HCT116 (cell line): ENCODE measurements at regions not wholly inside any gene's neighbourhood (a gene's known extent, or its start where the extent isn't known, plus 50 kb on each side); places are given as distances from the start of the nearest gene placed in this dataset.

ENCODE experiments used
- ATAC-seq: fragments of 200-7000 bp; cut with Tn5 transposase; 2 replicates; pipeline ENCODE4 v1.9.1; 2020; ENCODE audit warnings: mild to moderate bottlenecking, moderate library complexity
- BruUV-seq: library from RNA; stranded (reverse); fragments of 400-500 nt; replicated peaks from 2 replicates; lab custom pipeline; 2021; lab: Mats Ljungman, UMichigan
- CTCF ChIA-PET: fragments of 300-600 bp; sonication (Branson Sonifier 250); formaldehyde crosslinking; loops from one replicate; lab custom pipeline; 2021; ENCODE audit warnings: antibody characterized with exemption; lab: Charles Lee
- POLR2A ChIA-PET: fragments of 300-600, 350-600 bp; sonication (Branson Sonifier 250); formaldehyde crosslinking; loops from one replicate; lab custom pipeline; 2021; ENCODE audit warnings: antibody characterized with exemption; lab: Charles Lee
- RAD21 ChIA-PET, 2 experiments: fragments of 300-600 bp; sonication (Branson Sonifier 250); formaldehyde crosslinking; loops; one replicate each; lab custom pipeline; 2023; ENCODE audit warnings: low total read pairs in 2 of 2; ENCODE audit not compliant: uncharacterized antibody in 2 of 2, unreplicated experiment in 2 of 2, low non-redundant PET in 1 of 2; lab: Charles Lee
- DNase-seq: peaks from one replicate; pipeline ENCODE4 v3.0.0-alpha.2; 2010; ENCODE audit warnings: low read depth, low spot score
- H2AFZ ChIP-seq: fragments of 200-600 bp; shearing (Covaris generic), sonication (generic); 2 replicates; pipeline ENCODE4 v1.6.1; 2017; ENCODE audit warnings: low read depth, mixed run types, mixed read lengths, antibody characterized with exemption, low read length; ENCODE audit not compliant: poor library complexity, severe bottlenecking
- H3K27ac ChIP-seq: 2 replicates; pipeline ENCODE4 v1.5.1; 2012; ENCODE audit warnings: low read depth, low read length
- H3K27me3 ChIP-seq: fragments of 200-600 bp; sonication (generic); 2 replicates; pipeline ENCODE4 v1.6.1; 2016; ENCODE audit warnings: mixed run types, low read length, mixed read lengths; ENCODE audit not compliant: insufficient read depth
- H3K36me3 ChIP-seq, 2 experiments: fragments of 200-500 bp in 1 of 2; fragments of 200-600 bp in 1 of 2; sonication (Bioruptor generic) in 1 of 2; sonication (generic) in 1 of 2; 2 replicates each; pipeline versions ENCODE4 v1.5.1 to v1.6.1; 2014 to 2016; ENCODE audit warnings: low read length in 2 of 2, inconsistent platforms in 1 of 2, mixed read lengths in 1 of 2, mixed run types in 1 of 2; ENCODE audit not compliant: insufficient read depth in 2 of 2, control insufficient read depth in 1 of 2
- H3K4me1 ChIP-seq, 2 experiments: fragments of 200-600 bp in 1 of 2; sonication (generic) in 1 of 2; 2 replicates each; pipeline versions ENCODE4 v1.5.1 to v1.6.1; 2012 to 2017; ENCODE audit warnings: low read length in 2 of 2, inconsistent platforms in 1 of 2, mild to moderate bottlenecking in 1 of 2, mixed read lengths in 1 of 2, mixed run types in 1 of 2, moderate library complexity in 1 of 2; ENCODE audit not compliant: insufficient read depth in 2 of 2, control insufficient read depth in 1 of 2
- H3K4me2 ChIP-seq: fragments of 200-600 bp; sonication (generic); 2 replicates; pipeline ENCODE4 v1.6.1; 2017; ENCODE audit warnings: mixed run types, low read length, mixed read lengths
- H3K4me3 ChIP-seq, 2 experiments: fragments of 200-600 bp in 1 of 2; sonication (generic) in 1 of 2; replicated peaks in 1 of 2; 2 replicates each; pipeline ENCODE4 v1.5.1; 2011 to 2016; ENCODE audit warnings: low read length in 2 of 2, control low read depth in 1 of 2, low read depth in 1 of 2, mild to moderate bottlenecking in 1 of 2, mixed read lengths in 1 of 2, mixed run types in 1 of 2
- H3K79me2 ChIP-seq: fragments of 200-600 bp; sonication (generic); 2 replicates; pipeline ENCODE4 v1.6.1; 2017; ENCODE audit warnings: mild to moderate bottlenecking, mixed run types, low read length, moderate library complexity, mixed read lengths; ENCODE audit not compliant: insufficient read depth
- H3K9ac ChIP-seq: fragments of 200-600 bp; sonication (generic); 2 replicates; pipeline ENCODE4 v1.6.1; 2016; ENCODE audit warnings: low read length, mixed read lengths
- H3K9me2 ChIP-seq: fragments of 200-600 bp; sonication (generic), shearing (Covaris generic); 2 replicates; pipeline ENCODE4 v1.6.1; 2017; ENCODE audit warnings: mixed run types, mild to moderate bottlenecking, moderate library complexity; ENCODE audit not compliant: insufficient read depth
- H3K9me3 ChIP-seq, 2 experiments: fragments of 200-500 bp in 1 of 2; fragments of 200-600 bp in 1 of 2; sonication (Bioruptor generic) in 1 of 2; sonication (generic) in 1 of 2; 2 replicates each; pipeline ENCODE4 v1.6.1; 2014 to 2017; ENCODE audit warnings: low read length in 2 of 2, mixed read lengths in 2 of 2, inconsistent platforms in 1 of 2, low read depth in 1 of 2, mild to moderate bottlenecking in 1 of 2, mixed run types in 1 of 2, moderate library complexity in 1 of 2; ENCODE audit not compliant: control insufficient read depth in 1 of 2, insufficient read depth in 1 of 2
- H4K20me1 ChIP-seq: fragments of 200-600 bp; sonication (generic), shearing (Covaris generic); 2 replicates; pipeline ENCODE4 v1.6.1; 2017; ENCODE audit warnings: mixed run types, mild to moderate bottlenecking, moderate library complexity; ENCODE audit not compliant: insufficient read depth
- CBX3 ChIP-seq: IDR thresholded peaks from 2 replicates; pipeline ENCODE4 v1.6.1; 2012; ENCODE audit warnings: low read depth
- CEBPB ChIP-seq: IDR thresholded peaks from 2 replicates; pipeline ENCODE4 v1.6.1; 2012; ENCODE audit warnings: low read depth
- ELF1 ChIP-seq: IDR thresholded peaks from 2 replicates; pipeline ENCODE4 v1.6.1; 2012; ENCODE audit warnings: low read depth, borderline replicate concordance
- EZH2 ChIP-seq: fragments of 200-600 bp; sonication (generic); IDR thresholded peaks from 2 replicates; pipeline ENCODE4 v1.6.1; 2017; ENCODE audit warnings: antibody characterized with exemption, mixed run types
- EZH2phosphoT487 ChIP-seq: fragments of 200-600 bp; IDR thresholded peaks from 2 replicates; pipeline ENCODE4 v1.6.1; 2018; ENCODE audit warnings: antibody characterized with exemption, borderline replicate concordance
- POLR2A ChIP-seq: IDR thresholded peaks from 2 replicates; pipeline ENCODE4 v1.7.0; 2011; ENCODE audit warnings: borderline replicate concordance; ENCODE audit not compliant: insufficient read depth, insufficient read length; ENCODE audit errors: extremely low read depth
- SIN3A ChIP-seq: IDR thresholded peaks from 2 replicates; pipeline ENCODE4 v1.6.1; 2012; ENCODE audit warnings: low read depth
- SP1 ChIP-seq: IDR thresholded peaks from 2 replicates; pipeline ENCODE4 v1.6.1; 2012; ENCODE audit warnings: low read depth
- YY1 ChIP-seq: IDR thresholded peaks from 2 replicates; pipeline ENCODE4 v1.6.1; 2011; ENCODE audit warnings: low read length, low read depth, moderate library complexity, mild to moderate bottlenecking; ENCODE audit not compliant: insufficient replicate concordance; ENCODE audit errors: extremely low read depth
- intact Hi-C: fragments of 100-400 bp; cut with micrococcal nuclease; formaldehyde crosslinking; loops from 2 replicates; pipeline ENCODE4 v1.10.0; 2022
- TF ChIP-seq, protein P1 (sequence below), 3 experiments: fragments of 200-600 bp in 1 of 3; sonication (generic) in 1 of 3; IDR thresholded peaks in 2 of 3; conservative IDR thresholded peaks in 1 of 3; 2 replicates each; pipeline ENCODE4 v1.5.1; 2012 to 2017; ENCODE audit warnings: low read depth in 2 of 3, low read length in 2 of 3, antibody characterized with exemption in 1 of 3, borderline replicate concordance in 1 of 3, control low read depth in 1 of 3, mild to moderate bottlenecking in 1 of 3, mixed read lengths in 1 of 3, mixed run types in 1 of 3, moderate library complexity in 1 of 3; ENCODE audit not compliant: insufficient read depth in 1 of 3
- TF ChIP-seq, protein P2 (sequence below): IDR thresholded peaks from 2 replicates; pipeline ENCODE4 v1.6.1; 2012
- TF ChIP-seq, protein P3 (sequence below): IDR thresholded peaks from 2 replicates; pipeline ENCODE4 v1.6.1; 2011; ENCODE audit warnings: mild to moderate bottlenecking, low read length, moderate library complexity; ENCODE audit not compliant: insufficient replicate concordance; ENCODE audit errors: extremely low read depth
- TF ChIP-seq, protein P4 (sequence below): IDR thresholded peaks from 2 replicates; pipeline ENCODE4 v1.6.1; 2012; ENCODE audit warnings: low read depth

DNA sequence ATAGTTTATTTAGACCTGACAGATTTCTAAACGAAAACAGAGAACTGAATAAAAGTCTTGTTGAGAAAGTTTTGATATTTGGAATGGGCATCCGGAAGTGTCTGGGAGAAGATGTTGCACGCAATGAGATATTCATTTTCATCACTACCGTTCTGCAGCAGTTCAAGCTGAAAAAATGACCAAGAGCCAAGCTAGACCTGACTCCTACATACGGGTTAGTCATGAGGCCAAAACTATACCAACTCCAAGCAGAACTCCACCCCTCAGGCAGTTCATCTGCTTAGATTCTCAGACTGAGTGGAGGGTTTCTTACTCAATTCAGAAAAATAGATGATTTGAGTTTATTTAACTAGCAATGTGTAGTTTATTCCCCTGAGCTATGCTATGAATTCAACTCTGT is 95.4 kb upstream of the ANXA1 start:
- Histone ChIP-seq H2AFZ (no peak overlapping the region), H3K4me3 (no peak overlapping the region), H3K79me2 (no peaks in the 10 kb centered on the region), H3K9ac (no peak overlapping the region), H3K9me2 (no peaks in the 10 kb centered on the region), H3K4me1 (no peaks in the 10 kb centered on the region), H3K27ac (no peak overlapping the region), H4K20me1 (no peaks in the 10 kb centered on the region), H3K36me3 (no peaks in the 10 kb centered on the region), H3K9me3 (no peaks in the 10 kb centered on the region), H3K4me2 (no peak overlapping the region), H3K27me3 (no peaks in the 10 kb centered on the region)
- BruUV-seq: no TSS peak
- DNase-seq (no peak), ATAC-seq (no peak)
- intact Hi-C loops: no loop called here
- ChIA-PET RAD21 (no interaction called here), POLR2A (no interaction called here), CTCF (no interaction called here)
- TF ChIP-seq SP1 (no peak), CBX3 (no peak), SIN3A (no peak), POLR2A (no peak), ELF1 (no peak), EZH2phosphoT487 (no peak), YY1 (no peak), EZH2 (no peak), CEBPB (no peak)
- TF ChIP-seq, protein P1, sequence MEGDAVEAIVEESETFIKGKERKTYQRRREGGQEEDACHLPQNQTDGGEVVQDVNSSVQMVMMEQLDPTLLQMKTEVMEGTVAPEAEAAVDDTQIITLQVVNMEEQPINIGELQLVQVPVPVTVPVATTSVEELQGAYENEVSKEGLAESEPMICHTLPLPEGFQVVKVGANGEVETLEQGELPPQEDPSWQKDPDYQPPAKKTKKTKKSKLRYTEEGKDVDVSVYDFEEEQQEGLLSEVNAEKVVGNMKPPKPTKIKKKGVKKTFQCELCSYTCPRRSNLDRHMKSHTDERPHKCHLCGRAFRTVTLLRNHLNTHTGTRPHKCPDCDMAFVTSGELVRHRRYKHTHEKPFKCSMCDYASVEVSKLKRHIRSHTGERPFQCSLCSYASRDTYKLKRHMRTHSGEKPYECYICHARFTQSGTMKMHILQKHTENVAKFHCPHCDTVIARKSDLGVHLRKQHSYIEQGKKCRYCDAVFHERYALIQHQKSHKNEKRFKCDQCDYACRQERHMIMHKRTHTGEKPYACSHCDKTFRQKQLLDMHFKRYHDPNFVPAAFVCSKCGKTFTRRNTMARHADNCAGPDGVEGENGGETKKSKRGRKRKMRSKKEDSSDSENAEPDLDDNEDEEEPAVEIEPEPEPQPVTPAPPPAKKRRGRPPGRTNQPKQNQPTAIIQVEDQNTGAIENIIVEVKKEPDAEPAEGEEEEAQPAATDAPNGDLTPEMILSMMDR (IDR thresholded peaks at IDR 0.05 in 2 of 3, conservative IDR thresholded peaks at IDR 0.05 in 1 of 3; ENCODE audit: borderline replicate concordance in 1 of 3, insufficient read depth in 1 of 3, low read depth in 2 of 3, low read length in 2 of 3): no peak
- TF ChIP-seq, protein P2, sequence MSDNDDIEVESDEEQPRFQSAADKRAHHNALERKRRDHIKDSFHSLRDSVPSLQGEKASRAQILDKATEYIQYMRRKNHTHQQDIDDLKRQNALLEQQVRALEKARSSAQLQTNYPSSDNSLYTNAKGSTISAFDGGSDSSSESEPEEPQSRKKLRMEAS: no peak
- TF ChIP-seq, protein P3, sequence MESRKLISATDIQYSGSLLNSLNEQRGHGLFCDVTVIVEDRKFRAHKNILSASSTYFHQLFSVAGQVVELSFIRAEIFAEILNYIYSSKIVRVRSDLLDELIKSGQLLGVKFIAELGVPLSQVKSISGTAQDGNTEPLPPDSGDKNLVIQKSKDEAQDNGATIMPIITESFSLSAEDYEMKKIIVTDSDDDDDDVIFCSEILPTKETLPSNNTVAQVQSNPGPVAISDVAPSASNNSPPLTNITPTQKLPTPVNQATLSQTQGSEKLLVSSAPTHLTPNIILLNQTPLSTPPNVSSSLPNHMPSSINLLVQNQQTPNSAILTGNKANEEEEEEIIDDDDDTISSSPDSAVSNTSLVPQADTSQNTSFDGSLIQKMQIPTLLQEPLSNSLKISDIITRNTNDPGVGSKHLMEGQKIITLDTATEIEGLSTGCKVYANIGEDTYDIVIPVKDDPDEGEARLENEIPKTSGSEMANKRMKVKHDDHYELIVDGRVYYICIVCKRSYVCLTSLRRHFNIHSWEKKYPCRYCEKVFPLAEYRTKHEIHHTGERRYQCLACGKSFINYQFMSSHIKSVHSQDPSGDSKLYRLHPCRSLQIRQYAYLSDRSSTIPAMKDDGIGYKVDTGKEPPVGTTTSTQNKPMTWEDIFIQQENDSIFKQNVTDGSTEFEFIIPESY: no peak
- TF ChIP-seq, protein P4, sequence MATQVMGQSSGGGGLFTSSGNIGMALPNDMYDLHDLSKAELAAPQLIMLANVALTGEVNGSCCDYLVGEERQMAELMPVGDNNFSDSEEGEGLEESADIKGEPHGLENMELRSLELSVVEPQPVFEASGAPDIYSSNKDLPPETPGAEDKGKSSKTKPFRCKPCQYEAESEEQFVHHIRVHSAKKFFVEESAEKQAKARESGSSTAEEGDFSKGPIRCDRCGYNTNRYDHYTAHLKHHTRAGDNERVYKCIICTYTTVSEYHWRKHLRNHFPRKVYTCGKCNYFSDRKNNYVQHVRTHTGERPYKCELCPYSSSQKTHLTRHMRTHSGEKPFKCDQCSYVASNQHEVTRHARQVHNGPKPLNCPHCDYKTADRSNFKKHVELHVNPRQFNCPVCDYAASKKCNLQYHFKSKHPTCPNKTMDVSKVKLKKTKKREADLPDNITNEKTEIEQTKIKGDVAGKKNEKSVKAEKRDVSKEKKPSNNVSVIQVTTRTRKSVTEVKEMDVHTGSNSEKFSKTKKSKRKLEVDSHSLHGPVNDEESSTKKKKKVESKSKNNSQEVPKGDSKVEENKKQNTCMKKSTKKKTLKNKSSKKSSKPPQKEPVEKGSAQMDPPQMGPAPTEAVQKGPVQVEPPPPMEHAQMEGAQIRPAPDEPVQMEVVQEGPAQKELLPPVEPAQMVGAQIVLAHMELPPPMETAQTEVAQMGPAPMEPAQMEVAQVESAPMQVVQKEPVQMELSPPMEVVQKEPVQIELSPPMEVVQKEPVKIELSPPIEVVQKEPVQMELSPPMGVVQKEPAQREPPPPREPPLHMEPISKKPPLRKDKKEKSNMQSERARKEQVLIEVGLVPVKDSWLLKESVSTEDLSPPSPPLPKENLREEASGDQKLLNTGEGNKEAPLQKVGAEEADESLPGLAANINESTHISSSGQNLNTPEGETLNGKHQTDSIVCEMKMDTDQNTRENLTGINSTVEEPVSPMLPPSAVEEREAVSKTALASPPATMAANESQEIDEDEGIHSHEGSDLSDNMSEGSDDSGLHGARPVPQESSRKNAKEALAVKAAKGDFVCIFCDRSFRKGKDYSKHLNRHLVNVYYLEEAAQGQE: no peak
